Neural cell (in vitro differentiated cells): ENCODE measurements at regions not wholly inside any gene's neighbourhood (a gene's known extent, or its start where the extent isn't known, plus 50 kb on each side); places are given as distances from the start of the nearest gene placed in this dataset.

Source experiments
- CTCF ChIP-seq: fragments of 450-650 bp; IDR thresholded peaks from 2 replicates; pipeline ENCODE4 v1.5.1; 2014; ENCODE audit warnings: antibody characterized with exemption, mild to moderate bottlenecking, moderate library complexity; ENCODE audit not compliant: poor library complexity, severe bottlenecking
- EP300 ChIP-seq: fragments of 450-650 bp; conservative IDR thresholded peaks from 2 replicates; pipeline ENCODE4 v1.6.1; 2014; ENCODE audit warnings: antibody characterized with exemption, mild to moderate bottlenecking, moderate library complexity; ENCODE audit not compliant: poor library complexity, severe bottlenecking
- EZH2 ChIP-seq: fragments of 200-600, 300-800 bp; shearing (Covaris generic), sonication (generic); IDR thresholded peaks from 2 replicates; pipeline ENCODE4 v1.6.1; 2014; ENCODE audit warnings: antibody characterized with exemption, low read length, borderline replicate concordance, mild to moderate bottlenecking; ENCODE audit not compliant: insufficient read depth, poor library complexity, severe bottlenecking
- TF ChIP-seq, protein P1 (sequence below): IDR thresholded peaks from 2 replicates; pipeline ENCODE4 v1.6.1; 2012; ENCODE audit warnings: borderline replicate concordance

DNA sequence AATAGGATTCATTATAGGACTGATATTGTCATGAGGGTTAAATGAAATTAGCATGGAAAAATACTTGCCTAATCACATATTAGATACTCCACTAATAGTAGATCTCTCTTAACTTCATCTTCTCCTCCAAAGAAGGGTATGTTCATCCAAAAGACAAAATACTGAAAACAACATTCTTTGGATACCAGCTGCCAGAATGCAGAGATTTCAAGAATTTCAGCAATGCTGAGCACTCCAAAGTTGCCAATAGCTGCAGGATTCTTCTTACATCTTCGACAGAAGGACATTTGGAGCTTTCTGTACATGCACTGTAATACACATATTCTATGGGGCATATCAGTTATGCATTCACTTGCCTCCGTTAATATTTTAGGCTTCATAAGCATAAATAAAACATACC is 436.5 kb downstream of the HAPSTR1 start:
- TF ChIP-seq EZH2 (no peak), EP300 (no peak), CTCF (no peak)
- TF ChIP-seq, protein P1, sequence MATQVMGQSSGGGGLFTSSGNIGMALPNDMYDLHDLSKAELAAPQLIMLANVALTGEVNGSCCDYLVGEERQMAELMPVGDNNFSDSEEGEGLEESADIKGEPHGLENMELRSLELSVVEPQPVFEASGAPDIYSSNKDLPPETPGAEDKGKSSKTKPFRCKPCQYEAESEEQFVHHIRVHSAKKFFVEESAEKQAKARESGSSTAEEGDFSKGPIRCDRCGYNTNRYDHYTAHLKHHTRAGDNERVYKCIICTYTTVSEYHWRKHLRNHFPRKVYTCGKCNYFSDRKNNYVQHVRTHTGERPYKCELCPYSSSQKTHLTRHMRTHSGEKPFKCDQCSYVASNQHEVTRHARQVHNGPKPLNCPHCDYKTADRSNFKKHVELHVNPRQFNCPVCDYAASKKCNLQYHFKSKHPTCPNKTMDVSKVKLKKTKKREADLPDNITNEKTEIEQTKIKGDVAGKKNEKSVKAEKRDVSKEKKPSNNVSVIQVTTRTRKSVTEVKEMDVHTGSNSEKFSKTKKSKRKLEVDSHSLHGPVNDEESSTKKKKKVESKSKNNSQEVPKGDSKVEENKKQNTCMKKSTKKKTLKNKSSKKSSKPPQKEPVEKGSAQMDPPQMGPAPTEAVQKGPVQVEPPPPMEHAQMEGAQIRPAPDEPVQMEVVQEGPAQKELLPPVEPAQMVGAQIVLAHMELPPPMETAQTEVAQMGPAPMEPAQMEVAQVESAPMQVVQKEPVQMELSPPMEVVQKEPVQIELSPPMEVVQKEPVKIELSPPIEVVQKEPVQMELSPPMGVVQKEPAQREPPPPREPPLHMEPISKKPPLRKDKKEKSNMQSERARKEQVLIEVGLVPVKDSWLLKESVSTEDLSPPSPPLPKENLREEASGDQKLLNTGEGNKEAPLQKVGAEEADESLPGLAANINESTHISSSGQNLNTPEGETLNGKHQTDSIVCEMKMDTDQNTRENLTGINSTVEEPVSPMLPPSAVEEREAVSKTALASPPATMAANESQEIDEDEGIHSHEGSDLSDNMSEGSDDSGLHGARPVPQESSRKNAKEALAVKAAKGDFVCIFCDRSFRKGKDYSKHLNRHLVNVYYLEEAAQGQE, result no peak
